NCI-H2107 treated with DMSO at 0.1 percent for 48 hours (cell line): ENCODE measurements at regions not wholly inside any gene's neighbourhood (a gene's known extent, or its start where the extent isn't known, plus 50 kb on each side); places are given as distances from the start of the nearest gene placed in this dataset.
A peak's percentile ranks its signal among the peaks of the same experiment; 100 is the strongest.

Source experiments
- DNase-seq: peaks from one replicate; lab custom pipeline; 2025; ENCODE audit not compliant: unreplicated experiment; lab: John Stamatoyannopoulos, UW

GRCh38 chr12:126858560-126858959 lies 1408.4 kb upstream of the TMEM132C start:
- DNase-seq = no peak

GRCh38 chr12:126860210-126860609 lies 1406.8 kb upstream of the TMEM132C start:
- no peak for DNase-seq

DNA sequence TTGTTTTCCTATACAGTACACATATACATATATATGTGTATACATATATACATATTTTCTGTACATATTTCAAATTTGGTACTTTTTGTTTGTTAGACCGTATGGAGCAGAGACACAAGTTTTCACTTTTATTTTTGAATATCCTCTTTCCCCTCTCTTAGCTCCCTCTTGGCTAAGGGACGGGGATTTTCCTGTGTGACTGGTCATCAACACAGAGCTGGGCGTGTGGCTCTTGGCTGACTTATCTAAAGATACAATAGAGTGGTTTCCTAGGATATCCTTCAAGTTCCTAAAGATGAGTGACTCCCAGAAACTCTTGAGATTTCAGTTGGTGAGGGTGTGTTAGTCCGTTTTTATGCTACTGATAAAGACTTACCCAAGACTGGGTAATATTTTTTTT lies 1404.5 kb upstream of the TMEM132C start:
- DNase-seq = no peak

DNA sequence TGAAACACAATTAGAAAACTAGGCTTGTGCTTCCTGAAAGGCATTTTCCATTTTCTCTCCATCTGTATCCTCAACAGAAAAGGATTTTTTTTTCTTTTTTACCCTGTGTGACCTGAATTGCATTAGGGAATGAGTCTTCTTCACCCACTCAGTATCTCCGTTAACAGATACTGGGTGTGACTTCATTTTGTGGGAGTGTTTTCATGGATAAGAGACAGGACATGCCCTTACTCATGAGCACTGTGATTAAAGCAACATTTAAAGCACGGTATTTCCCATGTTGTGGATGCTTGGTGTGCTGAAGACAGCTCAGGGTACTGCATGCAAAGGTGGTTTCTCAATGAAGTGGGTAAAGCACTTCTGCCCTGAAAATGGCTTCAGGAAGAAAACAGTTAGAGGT lies 1397.3 kb upstream of the TMEM132C start:
- DNase-seq = no peak

- no peak for DNase-seq
These were observed 1393.3 kb upstream of the TMEM132C start for GRCh38 chr12:126873701-126874100.

DNA sequence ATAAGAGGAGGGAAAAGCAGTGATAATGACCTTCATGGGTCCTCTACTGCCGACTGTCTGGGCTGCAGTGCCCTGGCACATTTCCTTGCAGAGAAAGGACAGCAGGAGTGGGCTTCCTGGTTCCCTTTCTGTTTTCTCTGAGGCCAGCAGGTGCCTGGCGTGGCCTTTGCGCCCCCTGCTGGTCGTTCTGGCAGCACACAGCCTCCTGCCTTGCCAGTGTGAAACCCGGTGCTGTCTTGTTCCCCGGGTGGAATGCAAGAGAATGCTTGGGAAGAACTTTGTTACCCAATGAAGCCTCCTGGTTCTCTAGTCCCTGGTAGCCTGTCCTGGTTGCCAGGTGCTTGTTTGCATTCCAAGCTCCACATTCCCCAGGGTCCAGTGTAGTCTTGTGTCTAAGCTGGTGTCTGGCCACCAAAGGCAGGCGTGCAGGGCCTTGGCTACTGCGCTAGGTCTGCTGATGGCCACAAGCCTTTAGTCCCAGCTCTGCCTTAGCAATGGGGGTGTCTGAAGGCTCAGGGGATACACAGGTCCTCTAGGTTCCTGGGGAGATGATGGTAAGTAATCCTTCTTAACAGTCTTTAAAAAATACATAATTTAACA lies 1392.4 kb upstream of the TMEM132C start:
- DNase-seq = peak; percentile 6

DNA sequence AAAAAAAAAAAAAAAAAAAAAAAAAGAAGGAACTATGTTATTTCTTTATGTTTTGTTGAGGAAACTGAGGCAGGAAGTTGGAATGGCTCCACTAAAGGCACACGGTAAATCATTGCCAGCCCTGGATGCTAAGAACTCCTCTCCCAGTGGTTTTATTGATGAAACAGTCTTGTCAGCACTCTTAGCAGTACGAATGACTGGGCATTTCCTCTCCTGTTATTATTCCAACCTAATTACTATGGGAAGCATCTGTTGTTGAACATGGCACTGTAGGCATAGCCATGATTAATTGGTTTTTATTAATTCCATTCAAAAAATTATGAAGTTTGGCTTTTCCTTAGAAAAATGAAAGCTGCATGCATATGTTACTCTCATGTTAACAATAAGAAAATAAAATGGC lies 1387.1 kb upstream of the TMEM132C start:
- DNase-seq = no peak

DNA sequence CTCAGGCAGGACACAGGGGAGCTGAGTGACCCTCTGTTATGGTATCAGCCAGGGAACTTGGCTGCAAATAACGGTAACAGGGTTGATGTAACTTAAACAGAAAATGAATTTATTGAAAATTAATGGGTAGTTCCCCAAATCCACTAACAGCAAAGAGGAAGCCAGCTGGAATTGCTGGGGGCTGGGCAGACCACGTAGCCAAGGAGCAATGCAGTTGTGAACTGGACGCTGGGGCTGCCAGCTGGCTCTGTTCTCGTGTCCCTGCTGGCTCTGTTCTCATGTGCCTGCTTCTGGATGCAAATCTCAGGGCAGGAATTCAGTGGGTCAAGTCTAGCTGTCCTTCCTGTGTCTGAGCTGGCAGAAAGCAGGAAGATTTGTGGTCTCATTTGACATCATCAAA lies 1383.3 kb upstream of the TMEM132C start:
- DNase-seq = no peak

DNA sequence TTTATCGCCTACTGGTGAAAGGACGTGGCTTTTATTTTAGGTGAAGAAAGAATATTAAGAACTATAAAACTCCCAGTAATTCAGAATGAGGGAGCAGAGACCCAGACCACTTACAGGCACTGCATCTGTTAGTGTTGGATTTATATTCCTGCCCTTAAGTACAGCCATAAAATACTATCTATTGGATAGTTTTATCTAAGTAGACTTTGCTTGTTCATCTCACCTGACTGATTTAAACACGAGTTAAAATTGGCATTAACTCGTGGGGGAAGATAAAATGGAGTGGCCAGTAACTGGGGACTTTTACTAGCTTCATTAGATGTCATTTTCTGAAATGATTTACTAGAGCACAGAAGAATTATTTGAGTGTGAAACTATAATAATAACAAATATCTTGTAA lies 1377.5 kb upstream of the TMEM132C start:
- DNase-seq = no peak

- DNase-seq = no peak
These were observed 1376.9 kb upstream of the TMEM132C start for GRCh38 chr12:126890097-126890496.

GRCh38 chr12:126891789-126892188 lies 1375.2 kb upstream of the TMEM132C start:
- DNase-seq = no peak

GRCh38 chr12:126895951-126896913 lies 1370.7 kb upstream of the TMEM132C start:
- no peak for DNase-seq

DNA sequence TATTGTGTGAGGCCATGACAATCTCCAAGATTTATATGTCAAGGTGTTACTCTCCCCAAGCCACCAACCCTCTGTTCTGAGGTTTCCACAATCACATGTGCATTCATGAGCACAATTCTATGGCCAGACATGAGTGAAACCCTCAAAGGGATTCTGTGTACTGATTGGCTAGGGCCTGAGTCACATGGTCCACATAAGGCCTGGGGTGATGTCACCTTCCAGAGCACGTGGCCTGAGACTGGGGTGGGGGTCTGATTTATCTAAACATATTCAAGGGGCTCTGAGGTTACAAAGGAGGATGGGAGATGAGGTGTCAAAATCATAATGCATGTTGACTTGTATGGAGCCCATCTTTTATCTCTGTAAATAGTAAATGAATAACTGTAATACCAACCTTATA lies 1369.9 kb upstream of the TMEM132C start:
- no peak for DNase-seq

DNA sequence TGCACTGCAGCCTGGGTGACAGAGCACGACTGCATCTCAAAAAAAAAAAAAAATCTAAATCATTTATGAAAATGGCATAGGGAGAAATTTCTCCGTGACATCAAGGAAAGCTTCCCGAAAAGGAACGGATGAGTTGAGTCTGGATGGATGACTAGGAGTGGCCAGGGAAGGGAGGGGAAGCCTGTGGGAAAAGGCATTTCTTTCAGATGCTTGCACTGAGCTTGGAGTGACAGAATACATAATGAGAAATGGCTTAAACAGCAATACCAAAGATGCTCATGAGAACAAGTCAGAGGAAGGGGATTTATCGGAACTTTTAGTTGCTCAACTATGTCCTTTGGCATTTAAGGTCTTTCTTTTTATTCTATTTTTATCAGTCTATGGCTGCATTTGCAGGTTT lies 1369.2 kb upstream of the TMEM132C start:
- no peak for DNase-seq

GRCh38 chr12:126898562-126898961 lies 1368.4 kb upstream of the TMEM132C start:
- DNase-seq = no peak

- no peak for DNase-seq
These were observed 1366.8 kb upstream of the TMEM132C start for GRCh38 chr12:126899926-126900792.

DNA sequence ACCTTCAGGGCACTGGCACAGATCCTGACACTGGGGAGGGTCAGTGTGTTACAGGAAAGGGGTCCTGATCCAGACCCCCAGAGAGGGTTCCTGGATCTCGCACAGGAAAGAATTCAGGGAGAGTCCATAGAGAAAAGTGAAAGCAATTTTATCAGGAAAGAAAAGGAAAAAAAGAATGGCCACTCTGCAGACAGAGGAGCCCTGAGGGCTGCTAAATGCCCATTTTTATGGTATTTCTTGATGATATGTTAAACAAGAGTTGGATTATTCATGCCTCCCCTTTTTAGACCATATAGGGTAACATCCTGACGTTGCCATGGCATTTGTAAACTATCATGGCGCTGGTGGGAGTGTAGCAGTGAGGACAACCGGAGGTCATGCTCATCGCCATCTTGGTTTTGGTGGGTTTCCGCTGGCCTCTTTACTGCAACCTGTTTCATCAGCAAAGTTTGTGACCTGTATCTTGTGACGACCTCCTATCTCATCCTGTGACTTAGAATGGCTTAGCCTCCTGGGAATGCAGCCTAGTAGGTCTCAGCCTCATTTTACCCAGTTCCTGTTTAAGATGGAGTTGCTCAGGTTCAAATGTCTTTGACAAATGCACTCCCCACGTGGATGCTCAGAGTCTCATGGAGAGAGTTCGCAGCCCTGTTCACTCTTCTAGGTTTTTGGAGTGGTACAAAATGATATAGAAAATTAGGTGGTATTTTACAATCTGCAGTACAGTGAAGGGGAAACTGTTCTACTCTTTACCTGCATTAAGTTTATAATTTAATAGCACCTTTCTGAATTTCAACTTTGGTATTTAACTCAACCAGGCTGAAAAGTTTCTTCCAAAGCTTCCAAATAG lies 1363.7 kb upstream of the TMEM132C start:
- no peak for DNase-seq

DNA sequence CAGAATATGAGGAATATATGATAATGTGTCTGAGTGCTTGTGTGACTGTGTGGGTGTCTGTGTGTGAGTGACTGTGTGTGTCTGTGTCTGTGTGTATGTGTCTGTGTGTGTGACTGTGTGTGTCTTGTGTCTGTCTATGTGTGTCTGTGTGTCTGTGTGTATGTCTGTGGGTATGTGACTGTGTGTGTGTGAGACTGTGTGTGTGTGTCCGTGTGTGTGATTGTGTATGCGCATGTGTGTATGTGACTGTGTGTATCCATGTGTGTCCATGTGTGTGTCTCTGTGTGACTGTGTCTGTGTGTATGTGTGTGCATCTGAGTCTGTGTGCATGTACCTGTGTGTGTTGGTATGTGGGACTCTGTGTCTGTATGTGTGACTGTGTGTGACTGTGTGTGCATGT lies 1361.2 kb upstream of the TMEM132C start:
- DNase-seq = no peak

DNA sequence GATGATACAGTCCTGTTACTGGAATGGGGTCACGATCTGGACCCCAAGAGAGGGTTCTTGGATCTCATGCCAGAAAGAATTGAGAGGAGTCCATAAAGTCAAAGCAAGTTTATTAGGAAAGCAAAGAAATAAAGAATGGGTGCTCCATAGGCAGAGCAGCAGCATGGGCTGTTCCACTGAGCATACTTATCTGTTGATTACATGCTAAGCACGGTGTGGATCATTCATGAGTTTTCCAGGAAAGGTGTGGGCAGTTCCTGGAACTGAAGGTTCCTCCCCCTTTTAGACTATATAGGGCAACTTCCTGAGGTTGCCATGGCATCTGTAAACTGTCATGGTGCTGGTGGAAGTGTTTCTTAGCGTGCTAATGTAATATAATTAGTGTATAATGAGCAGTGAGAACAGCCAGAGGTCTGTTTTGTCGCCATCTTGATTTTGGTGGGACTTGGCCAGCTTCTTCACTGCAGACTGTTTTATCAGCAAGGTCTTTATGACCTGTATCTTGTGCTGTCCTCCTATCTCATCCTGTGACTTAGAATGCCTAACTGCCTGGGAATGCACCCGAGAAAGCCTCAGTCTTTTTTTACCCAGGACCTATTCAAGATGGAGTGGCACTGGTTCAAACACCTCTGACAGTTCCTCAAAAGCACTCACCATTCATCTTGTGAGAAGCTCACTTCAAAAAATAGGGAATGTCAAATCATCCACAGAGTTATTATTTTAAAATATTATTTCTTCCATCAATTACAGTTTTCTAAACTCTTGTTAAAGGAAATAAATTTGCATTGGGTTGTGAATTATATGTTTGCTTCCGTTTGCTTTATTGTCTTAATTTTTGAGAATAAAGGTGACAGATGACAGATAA lies 1358.8 kb upstream of the TMEM132C start:
- no peak for DNase-seq

DNA sequence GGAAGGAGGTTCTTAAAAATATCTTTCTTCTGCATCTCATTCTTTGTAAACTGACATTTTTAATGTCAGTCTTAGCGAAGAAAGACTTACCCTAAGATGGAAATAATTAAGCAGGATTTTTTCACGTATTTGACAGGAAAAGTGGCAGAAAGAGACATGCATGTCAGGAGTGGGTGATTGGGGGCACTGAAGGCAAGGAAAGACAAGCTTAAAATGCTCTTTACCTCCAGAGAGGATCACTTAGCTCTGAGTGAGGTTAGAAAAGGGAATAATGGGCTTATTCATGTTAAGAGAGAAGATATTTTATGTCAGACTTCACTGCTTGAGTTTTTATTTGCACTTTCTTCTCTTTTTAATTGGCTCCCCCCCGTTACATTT lies 1358.2 kb upstream of the TMEM132C start:
- DNase-seq = no peak
